ENCODE measurements at regions not wholly inside any gene's neighbourhood (a gene's known extent, or its start where the extent isn't known, plus 50 kb on each side); places are given as distances from the start of the nearest gene placed in this dataset.
A peak's percentile ranks its signal among the peaks of the same experiment; 100 is the strongest.

- no peak overlapping the region for H3K4me3 ChIP-seq (ENCODE audit: low read depth, low read length)
- in situ Hi-C loops (cut with HindIII; ENCODE audit: low sequenced_read_pairs) = no loop called here
- DNase-seq (ENCODE audit: low read depth, low spot score) = no peak
- TF ChIP-seq CTCF (IDR thresholded peaks at IDR 0.05; ENCODE audit: low read depth, low read length) = no peak
These were observed 173.8 kb upstream of the DCN start for GRCh38 chr12:91356405-91356804.

DNA sequence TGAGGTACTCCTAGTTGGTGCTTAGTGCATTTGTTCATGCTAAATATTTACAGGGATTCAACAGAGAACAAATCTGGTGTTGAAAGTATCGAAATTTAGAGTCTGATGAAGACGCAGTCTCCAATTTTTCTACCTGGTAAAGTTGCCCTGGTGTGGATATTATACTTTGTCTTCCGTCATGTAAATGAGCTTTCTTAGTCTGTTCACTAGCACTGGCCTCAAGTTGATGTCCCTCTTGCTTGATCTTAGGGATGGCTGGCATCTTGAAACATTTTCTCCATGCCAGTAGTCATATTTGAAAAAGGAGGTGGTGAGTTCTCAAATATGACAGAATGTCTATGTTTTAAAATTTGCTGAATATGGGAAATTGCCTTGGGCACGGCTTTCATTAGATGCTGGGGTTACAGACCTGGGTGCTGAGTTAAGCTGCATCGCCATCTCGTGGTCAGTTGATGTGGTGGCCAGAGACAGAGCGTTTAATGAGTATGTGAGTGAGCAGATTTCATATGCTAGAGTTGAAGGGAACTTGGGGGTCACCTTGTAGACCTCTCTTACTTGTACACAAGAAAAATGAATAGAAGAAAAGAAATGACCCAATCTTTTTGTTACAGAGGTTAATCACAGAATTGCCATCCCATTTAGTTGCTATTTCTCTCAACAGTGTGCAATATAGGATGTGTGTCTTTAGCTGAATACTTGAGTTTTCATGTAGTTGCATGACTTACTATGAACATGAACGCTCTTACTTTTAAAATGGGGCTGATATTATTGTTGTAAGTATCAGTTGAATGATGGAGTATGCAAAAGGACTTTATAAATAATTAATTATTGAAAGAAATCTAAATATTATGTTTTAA is 172.8 kb upstream of the DCN start:
- peak; percentile 72 for DNase-seq (ENCODE audit: low read depth, low spot score)
- no peak overlapping the region for H3K4me3 ChIP-seq (ENCODE audit: low read depth, low read length)
- TF ChIP-seq CTCF (IDR thresholded peaks at IDR 0.05; ENCODE audit: low read depth, low read length) = peak; percentile 89
- in situ Hi-C loops (cut with HindIII; ENCODE audit: low sequenced_read_pairs) = no loop called here

- no peak for TF ChIP-seq CTCF (IDR thresholded peaks at IDR 0.05; ENCODE audit: low read depth, low read length)
- no peak for DNase-seq (ENCODE audit: low read depth, low spot score)
- H3K4me3 ChIP-seq (ENCODE audit: low read depth, low read length) = no peak overlapping the region
- in situ Hi-C loops (cut with HindIII; ENCODE audit: low sequenced_read_pairs) = no loop called here
These were observed 170.6 kb upstream of the DCN start for GRCh38 chr12:91353266-91353665.

DNA sequence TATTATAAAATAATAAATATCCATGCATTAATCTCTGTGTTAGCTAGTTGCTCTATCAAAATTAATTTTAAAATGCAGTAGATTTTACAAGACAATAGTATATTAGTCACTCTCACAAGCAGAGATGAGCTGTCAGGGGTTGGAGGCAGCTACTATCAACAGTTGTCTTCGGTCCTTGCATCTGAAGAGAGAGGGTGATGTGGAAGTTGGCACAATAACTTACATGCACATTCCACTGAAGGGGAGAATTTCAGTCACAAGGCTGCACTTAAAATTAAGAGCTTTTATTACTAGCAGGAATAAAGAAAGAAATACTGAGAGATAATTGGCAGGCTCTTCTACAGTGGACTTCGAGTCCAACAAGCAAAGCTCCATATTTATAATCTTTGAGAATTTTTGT is 166.9 kb upstream of the DCN start:
- in situ Hi-C loops (cut with HindIII; ENCODE audit: low sequenced_read_pairs) = no loop called here
- TF ChIP-seq CTCF (IDR thresholded peaks at IDR 0.05; ENCODE audit: low read depth, low read length) = no peak
- no peak for DNase-seq (ENCODE audit: low read depth, low spot score)
- H3K4me3 ChIP-seq (ENCODE audit: low read depth, low read length) = no peak overlapping the region

DNA sequence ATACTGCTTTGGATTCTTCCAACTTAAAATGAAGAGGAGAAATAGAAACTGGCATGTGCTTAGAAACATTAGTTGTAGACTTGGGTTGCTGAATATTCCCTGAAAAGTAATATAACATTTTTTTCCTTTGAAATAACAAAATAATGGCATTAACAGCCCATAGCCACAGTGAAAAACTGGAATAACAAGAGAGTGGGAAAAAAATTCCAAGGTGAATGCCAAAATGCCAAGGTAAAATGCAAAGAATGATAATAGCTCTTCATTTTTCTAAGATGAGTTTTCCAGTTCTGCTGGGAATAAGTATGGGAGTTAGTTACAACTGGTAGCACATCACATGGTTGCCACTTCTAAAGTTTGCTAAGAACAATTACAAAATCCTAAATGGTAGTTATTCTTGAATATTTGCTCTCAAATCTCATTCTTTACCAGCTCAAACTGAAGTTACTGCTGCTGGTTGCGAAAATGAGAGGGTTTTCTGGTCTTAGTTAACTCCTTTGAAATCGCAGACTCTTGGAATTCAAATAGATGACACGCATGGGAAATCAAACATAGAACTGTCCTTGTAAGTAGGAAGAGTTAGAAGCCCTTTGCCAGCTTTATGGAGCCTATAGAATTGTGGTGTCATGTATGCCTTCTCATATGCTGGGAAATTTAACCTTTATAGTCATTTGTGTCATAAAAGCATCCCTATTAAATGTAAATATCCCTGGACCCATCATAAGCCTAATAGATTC is 165.0 kb upstream of the DCN start:
- TF ChIP-seq CTCF (IDR thresholded peaks at IDR 0.05; ENCODE audit: low read depth, low read length) = no peak
- H3K4me3 ChIP-seq (ENCODE audit: low read depth, low read length) = no peak overlapping the region
- no peak for DNase-seq (ENCODE audit: low read depth, low spot score)
- in situ Hi-C loops (cut with HindIII; ENCODE audit: low sequenced_read_pairs) = no loop called here

GRCh38 chr12:91346827-91347226 is 164.2 kb upstream of the DCN start:
- TF ChIP-seq CTCF (IDR thresholded peaks at IDR 0.05; ENCODE audit: low read depth, low read length) = no peak
- H3K4me3 ChIP-seq (ENCODE audit: low read depth, low read length) = no peak overlapping the region
- in situ Hi-C loops (cut with HindIII; ENCODE audit: low sequenced_read_pairs) = no loop called here
- no peak for DNase-seq (ENCODE audit: low read depth, low spot score)
